ENCODE measurements at regions not wholly inside any gene's neighbourhood (a gene's known extent, or its start where the extent isn't known, plus 50 kb on each side); places are given as distances from the start of the nearest gene placed in this dataset.
A peak's percentile ranks its signal among the peaks of the same experiment; 100 is the strongest.

DNA sequence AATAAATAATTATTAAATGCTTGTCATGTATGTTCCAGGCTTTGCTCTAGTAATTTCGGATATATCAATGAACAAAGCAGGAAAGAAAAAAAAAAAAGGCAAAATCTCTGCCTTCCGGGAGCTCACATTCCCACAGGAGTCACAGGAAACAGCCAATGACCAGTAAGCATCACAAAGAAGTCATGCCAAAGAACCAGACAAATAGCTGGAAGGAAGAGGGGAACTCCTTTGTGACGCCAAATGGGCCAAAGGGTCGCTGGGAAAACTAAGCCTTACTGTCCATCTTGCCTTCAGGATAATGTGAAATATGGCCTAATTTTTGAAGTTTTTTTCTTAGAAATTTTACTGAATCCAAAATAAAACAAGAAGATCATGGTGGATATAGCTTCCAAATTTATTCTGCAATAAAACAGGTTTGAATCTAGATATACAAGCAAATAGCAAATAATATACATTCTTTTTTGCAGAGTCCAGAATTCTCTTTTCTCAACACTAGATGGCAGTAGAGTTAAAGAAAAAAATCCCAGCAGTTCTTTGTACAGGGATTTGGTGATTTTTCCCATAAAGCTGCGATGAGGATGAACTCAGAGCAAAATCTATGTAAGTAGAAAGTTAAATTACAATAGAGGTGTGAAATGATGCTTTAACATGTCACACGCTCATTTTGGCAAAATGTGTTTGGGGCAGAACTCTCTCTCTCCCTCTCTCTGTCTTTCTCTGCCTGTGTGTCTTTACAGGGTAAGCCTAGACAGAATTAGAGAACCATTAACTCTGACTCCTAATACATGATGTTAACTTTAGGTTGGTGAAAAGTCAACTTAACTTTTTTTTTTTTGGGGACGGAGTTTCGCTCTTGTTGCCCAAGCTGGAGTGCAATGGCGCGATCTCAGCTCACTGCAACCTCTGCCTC, 60.0 kb upstream of the TUT7 start:
- DNase-seq (ENCODE audit: extremely low spot score, unreplicated experiment): no peak
- no peak overlapping the region for H3K4me3 Mint-ChIP-seq (ENCODE audit: unreplicated experiment)
- peaks cover 2% of the 10 kb centered on the region for H3K27me3 Mint-ChIP-seq (ENCODE audit: unreplicated experiment)
- H3K9me3 Mint-ChIP-seq (ENCODE audit: unreplicated experiment): no peaks in the 10 kb centered on the region
- H3K27ac Mint-ChIP-seq (ENCODE audit: unreplicated experiment): no peak overlapping the region
- no peaks in the 10 kb centered on the region for H3K36me3 Mint-ChIP-seq (ENCODE audit: unreplicated experiment)
- peaks cover 15% of the 10 kb centered on the region for H3K4me1 Mint-ChIP-seq (ENCODE audit: unreplicated experiment)
- TF ChIP-seq, protein P1, sequence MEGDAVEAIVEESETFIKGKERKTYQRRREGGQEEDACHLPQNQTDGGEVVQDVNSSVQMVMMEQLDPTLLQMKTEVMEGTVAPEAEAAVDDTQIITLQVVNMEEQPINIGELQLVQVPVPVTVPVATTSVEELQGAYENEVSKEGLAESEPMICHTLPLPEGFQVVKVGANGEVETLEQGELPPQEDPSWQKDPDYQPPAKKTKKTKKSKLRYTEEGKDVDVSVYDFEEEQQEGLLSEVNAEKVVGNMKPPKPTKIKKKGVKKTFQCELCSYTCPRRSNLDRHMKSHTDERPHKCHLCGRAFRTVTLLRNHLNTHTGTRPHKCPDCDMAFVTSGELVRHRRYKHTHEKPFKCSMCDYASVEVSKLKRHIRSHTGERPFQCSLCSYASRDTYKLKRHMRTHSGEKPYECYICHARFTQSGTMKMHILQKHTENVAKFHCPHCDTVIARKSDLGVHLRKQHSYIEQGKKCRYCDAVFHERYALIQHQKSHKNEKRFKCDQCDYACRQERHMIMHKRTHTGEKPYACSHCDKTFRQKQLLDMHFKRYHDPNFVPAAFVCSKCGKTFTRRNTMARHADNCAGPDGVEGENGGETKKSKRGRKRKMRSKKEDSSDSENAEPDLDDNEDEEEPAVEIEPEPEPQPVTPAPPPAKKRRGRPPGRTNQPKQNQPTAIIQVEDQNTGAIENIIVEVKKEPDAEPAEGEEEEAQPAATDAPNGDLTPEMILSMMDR (IDR thresholded peaks at IDR 0.05): peak; percentile 76

DNA sequence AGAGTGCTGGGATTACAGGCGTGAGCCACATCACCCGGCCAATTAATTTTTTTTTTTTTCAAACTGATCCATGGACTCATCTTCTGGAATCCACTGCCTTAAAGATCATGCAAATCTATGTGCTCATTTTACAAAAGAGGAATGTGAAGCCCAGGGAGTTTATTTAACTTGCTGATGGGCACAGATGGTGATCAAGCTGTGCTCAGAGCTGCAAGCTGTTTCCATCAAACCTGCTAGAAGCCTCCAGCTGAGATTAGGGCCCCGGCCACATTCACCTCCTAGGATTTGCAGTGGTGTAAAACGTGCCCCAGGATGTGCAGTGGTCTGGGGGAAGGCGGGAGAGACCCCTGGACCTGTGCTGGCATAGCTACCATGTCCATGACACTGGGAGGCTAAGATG, 56.1 kb upstream of the TUT7 start:
- Mint-ChIP-seq H3K27me3 (ENCODE audit: unreplicated experiment) (no peaks in the 10 kb centered on the region), H3K4me3 (ENCODE audit: unreplicated experiment) (no peak overlapping the region), H3K36me3 (ENCODE audit: unreplicated experiment) (no peaks in the 10 kb centered on the region), H3K27ac (ENCODE audit: unreplicated experiment) (no peak overlapping the region), H3K4me1 (ENCODE audit: unreplicated experiment) (peaks cover 45% of the 10 kb centered on the region), H3K9me3 (ENCODE audit: unreplicated experiment) (no peaks in the 10 kb centered on the region)
- no peak for DNase-seq (ENCODE audit: extremely low spot score, unreplicated experiment)
- TF ChIP-seq, protein P1 (IDR thresholded peaks at IDR 0.05): no peak

DNA sequence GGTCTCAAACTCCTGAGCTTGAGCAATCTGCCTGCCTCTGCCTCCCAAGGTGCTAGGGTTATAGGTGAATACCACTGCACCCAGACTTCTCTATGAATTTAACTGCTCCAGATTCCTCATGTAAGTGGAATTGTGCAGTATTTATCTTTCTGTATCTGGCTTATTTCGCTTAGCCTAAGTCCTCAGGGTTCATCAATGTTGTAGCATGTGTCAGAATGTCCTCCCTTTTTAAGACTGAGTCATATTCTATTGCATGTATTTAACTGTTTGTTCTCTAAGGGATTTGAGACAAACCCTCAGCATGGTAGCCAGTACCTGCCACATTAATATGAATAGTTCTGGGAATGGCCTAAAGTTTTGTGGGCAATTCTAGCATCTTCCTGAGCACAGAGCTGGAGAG, 53.9 kb upstream of the TUT7 start:
- Mint-ChIP-seq H3K27me3 (ENCODE audit: unreplicated experiment) (no peaks in the 10 kb centered on the region), H3K27ac (ENCODE audit: unreplicated experiment) (no peak overlapping the region), H3K36me3 (ENCODE audit: unreplicated experiment) (no peaks in the 10 kb centered on the region), H3K9me3 (ENCODE audit: unreplicated experiment) (no peaks in the 10 kb centered on the region), H3K4me1 (ENCODE audit: unreplicated experiment) (peaks cover 48% of the 10 kb centered on the region), H3K4me3 (ENCODE audit: unreplicated experiment) (no peak overlapping the region)
- TF ChIP-seq, protein P1 (IDR thresholded peaks at IDR 0.05): no peak
- no peak for DNase-seq (ENCODE audit: extremely low spot score, unreplicated experiment)

DNA sequence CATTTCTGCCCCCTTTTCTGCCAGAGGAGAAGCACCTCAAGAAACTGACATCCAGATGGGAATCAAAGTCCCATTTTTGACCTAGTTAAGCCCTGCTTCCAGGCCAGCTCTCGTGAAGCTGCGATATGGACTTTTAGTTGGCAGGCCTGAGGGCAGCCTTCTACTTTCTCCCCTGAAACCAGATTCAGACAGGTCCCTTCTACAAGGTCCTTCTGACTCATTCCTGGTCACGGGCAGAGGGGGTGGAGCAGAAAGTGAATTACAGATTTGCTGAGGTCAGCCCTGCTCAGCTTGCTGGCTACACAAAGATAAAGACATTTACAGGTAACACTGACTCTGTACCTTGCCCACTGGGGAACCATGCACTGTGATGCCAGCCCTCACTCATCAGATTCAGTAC, 52.8 kb upstream of the TUT7 start:
- H3K4me1 Mint-ChIP-seq (ENCODE audit: unreplicated experiment): peaks cover 48% of the 10 kb centered on the region
- H3K27me3 Mint-ChIP-seq (ENCODE audit: unreplicated experiment): no peaks in the 10 kb centered on the region
- H3K9me3 Mint-ChIP-seq (ENCODE audit: unreplicated experiment): no peaks in the 10 kb centered on the region
- no peaks in the 10 kb centered on the region for H3K36me3 Mint-ChIP-seq (ENCODE audit: unreplicated experiment)
- TF ChIP-seq, protein P1 (IDR thresholded peaks at IDR 0.05): no peak
- H3K4me3 Mint-ChIP-seq (ENCODE audit: unreplicated experiment): no peak overlapping the region
- peak overlapping the region; percentile 92 for H3K27ac Mint-ChIP-seq (ENCODE audit: unreplicated experiment)
- DNase-seq (ENCODE audit: extremely low spot score, unreplicated experiment): no peak

DNA sequence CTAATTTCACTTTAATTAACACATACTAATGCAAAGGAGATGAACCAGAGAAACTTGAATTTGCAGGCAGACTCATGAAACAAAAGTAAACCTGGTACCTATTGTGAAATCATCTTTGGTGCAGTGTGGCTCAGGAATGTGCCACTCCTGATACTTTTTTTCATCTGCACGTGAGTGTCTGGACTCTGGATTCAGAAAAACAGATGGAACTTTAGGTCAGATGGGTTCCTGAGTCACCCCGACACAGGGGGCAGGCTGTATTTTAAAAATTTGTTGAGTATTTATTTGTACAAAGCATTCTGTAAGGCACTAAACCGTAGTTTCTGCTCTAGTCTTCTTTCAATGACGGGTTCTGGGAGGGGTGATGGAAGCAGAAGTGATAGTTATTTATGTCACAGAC, 52.2 kb upstream of the TUT7 start:
- DNase-seq (ENCODE audit: extremely low spot score, unreplicated experiment): no peak
- Mint-ChIP-seq H3K36me3 (ENCODE audit: unreplicated experiment) (no peaks in the 10 kb centered on the region), H3K4me3 (ENCODE audit: unreplicated experiment) (peak overlapping the region; percentile 51), H3K27ac (ENCODE audit: unreplicated experiment) (peak overlapping the region; percentile 92), H3K27me3 (ENCODE audit: unreplicated experiment) (no peaks in the 10 kb centered on the region), H3K9me3 (ENCODE audit: unreplicated experiment) (no peaks in the 10 kb centered on the region), H3K4me1 (ENCODE audit: unreplicated experiment) (peaks cover 43% of the 10 kb centered on the region)
- TF ChIP-seq, protein P1 (IDR thresholded peaks at IDR 0.05): no peak

Measured in osteocyte (in vitro differentiated cells).